ENCODE measurements at regions not wholly inside any gene's neighbourhood (a gene's known extent, or its start where the extent isn't known, plus 50 kb on each side); places are given as distances from the start of the nearest gene placed in this dataset.

- no peak for TF ChIP-seq POLR2A (IDR thresholded peaks at IDR 0.05; ENCODE audit: low read depth, low read length)
- TF ChIP-seq CTCF (IDR thresholded peaks at IDR 0.05; ENCODE audit: extremely low read depth in 1 of 2, insufficient read depth in 1 of 2, low read depth in 1 of 2, low read length in 2 of 2) = no peak
These were observed 359.9 kb upstream of the EPHA7 start for GRCh38 chr6:93779086-93779841.
